ENCODE measurements at regions not wholly inside any gene's neighbourhood (a gene's known extent, or its start where the extent isn't known, plus 50 kb on each side); places are given as distances from the start of the nearest gene placed in this dataset.

DNA sequence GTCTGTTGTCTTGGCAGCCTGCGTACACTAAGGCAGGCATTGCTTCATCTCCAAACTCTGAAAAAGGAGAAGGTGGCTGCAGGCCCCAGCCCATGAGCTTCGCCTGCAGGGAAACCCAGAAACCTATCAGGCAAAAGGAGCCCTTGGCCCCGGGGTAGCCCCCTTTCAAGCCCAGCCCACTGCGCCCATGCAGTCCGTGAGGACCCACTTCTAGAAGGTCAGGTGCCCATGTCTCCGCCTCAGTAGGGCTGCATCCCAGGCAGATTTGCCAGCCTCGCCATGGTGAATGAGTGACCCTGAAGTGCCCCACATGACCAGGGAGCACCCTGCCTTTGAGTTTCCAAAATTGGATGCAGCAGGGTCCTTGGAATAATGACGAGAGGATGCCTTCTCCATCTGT is 1158.4 kb downstream of the BRD1 start:
- Histone ChIP-seq H3K4me3 (ENCODE audit: low read length) (no peak overlapping the region), H3F3A (ENCODE audit: insufficient read depth, low read length) (no peaks in the 10 kb centered on the region), H3K36me3 (replicated peaks; ENCODE audit: insufficient read depth, low read length) (no peaks in the 10 kb centered on the region; the same call in 1 of the 2 replicates), H3K79me2 (ENCODE audit: low read length) (peaks cover 6% of the 10 kb centered on the region; the same call in 1 of the 2 replicates), H2AFZ (ENCODE audit: low read length) (no peak overlapping the region), H3K9me3 (replicated peaks; ENCODE audit: insufficient read depth, low read length) (no peaks in the 10 kb centered on the region), H3K9ac (ENCODE audit: low read length) (no peak overlapping the region), H3K27me3 (replicated peaks; ENCODE audit: insufficient read depth, low read length) (no peaks in the 10 kb centered on the region), H4K20me1 (ENCODE audit: insufficient read depth, low read length) (no peaks in the 10 kb centered on the region), H3K4me2 (ENCODE audit: low read depth, low read length) (no peak overlapping the region), H3K4me1 (ENCODE audit: low read length) (no peaks in the 10 kb centered on the region), H3K9me2 (replicated peaks; ENCODE audit: insufficient read depth, low read length) (no peaks in the 10 kb centered on the region), H3K27ac (ENCODE audit: low read length) (no peak overlapping the region)
- TF ChIP-seq, protein P1, sequence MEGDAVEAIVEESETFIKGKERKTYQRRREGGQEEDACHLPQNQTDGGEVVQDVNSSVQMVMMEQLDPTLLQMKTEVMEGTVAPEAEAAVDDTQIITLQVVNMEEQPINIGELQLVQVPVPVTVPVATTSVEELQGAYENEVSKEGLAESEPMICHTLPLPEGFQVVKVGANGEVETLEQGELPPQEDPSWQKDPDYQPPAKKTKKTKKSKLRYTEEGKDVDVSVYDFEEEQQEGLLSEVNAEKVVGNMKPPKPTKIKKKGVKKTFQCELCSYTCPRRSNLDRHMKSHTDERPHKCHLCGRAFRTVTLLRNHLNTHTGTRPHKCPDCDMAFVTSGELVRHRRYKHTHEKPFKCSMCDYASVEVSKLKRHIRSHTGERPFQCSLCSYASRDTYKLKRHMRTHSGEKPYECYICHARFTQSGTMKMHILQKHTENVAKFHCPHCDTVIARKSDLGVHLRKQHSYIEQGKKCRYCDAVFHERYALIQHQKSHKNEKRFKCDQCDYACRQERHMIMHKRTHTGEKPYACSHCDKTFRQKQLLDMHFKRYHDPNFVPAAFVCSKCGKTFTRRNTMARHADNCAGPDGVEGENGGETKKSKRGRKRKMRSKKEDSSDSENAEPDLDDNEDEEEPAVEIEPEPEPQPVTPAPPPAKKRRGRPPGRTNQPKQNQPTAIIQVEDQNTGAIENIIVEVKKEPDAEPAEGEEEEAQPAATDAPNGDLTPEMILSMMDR (IDR thresholded peaks at IDR 0.05; ENCODE audit: low read length): no peak
- TF ChIP-seq EZH2phosphoT487 (IDR thresholded peaks at IDR 0.05; ENCODE audit: low read length) (no peak), EZH2 (optimal IDR thresholded peaks at IDR 0.05; ENCODE audit: low read depth, low read length) (no peak)
- no peak for DNase-seq

DNA sequence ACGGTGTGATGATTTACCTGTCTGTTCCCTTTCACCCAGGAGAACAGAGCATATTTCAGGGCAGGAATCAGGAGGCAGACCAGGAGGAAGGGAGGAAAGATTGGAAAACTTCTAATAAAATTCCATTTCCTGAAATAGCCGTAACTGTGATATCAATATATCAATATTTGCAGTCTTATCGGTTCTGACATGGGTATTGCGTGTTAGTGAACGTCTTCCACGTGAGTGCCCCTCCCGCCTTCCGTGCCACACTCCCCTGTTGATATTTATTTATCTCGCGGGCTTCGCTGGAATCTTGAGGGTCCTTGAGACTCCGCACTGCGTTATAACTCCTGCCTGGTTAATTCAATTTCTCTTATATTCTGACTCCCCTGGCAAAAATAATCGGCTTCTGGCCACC is 1160.4 kb downstream of the BRD1 start:
- Histone ChIP-seq H2AFZ (ENCODE audit: low read length) (no peak overlapping the region), H3K4me1 (ENCODE audit: low read length) (no peaks in the 10 kb centered on the region), H3K4me3 (ENCODE audit: low read length) (no peak overlapping the region), H3K9ac (ENCODE audit: low read length) (no peak overlapping the region), H4K20me1 (ENCODE audit: insufficient read depth, low read length) (no peaks in the 10 kb centered on the region), H3K79me2 (ENCODE audit: low read length) (peaks cover 7% of the 10 kb centered on the region; the same call in 1 of the 2 replicates), H3K4me2 (ENCODE audit: low read depth, low read length) (no peak overlapping the region), H3F3A (ENCODE audit: insufficient read depth, low read length) (no peaks in the 10 kb centered on the region), H3K9me3 (replicated peaks; ENCODE audit: insufficient read depth, low read length) (no peaks in the 10 kb centered on the region; the same call in 1 of the 2 replicates), H3K9me2 (replicated peaks; ENCODE audit: insufficient read depth, low read length) (no peaks in the 10 kb centered on the region), H3K36me3 (replicated peaks; ENCODE audit: insufficient read depth, low read length) (no peaks in the 10 kb centered on the region; the same call in 1 of the 2 replicates), H3K27me3 (replicated peaks; ENCODE audit: insufficient read depth, low read length) (no peaks in the 10 kb centered on the region), H3K27ac (ENCODE audit: low read length) (no peak overlapping the region)
- DNase-seq: no peak
- TF ChIP-seq EZH2phosphoT487 (IDR thresholded peaks at IDR 0.05; ENCODE audit: low read length) (no peak), EZH2 (optimal IDR thresholded peaks at IDR 0.05; ENCODE audit: low read depth, low read length) (no peak)
- TF ChIP-seq, protein P1 (IDR thresholded peaks at IDR 0.05; ENCODE audit: low read length): no peak

DNA sequence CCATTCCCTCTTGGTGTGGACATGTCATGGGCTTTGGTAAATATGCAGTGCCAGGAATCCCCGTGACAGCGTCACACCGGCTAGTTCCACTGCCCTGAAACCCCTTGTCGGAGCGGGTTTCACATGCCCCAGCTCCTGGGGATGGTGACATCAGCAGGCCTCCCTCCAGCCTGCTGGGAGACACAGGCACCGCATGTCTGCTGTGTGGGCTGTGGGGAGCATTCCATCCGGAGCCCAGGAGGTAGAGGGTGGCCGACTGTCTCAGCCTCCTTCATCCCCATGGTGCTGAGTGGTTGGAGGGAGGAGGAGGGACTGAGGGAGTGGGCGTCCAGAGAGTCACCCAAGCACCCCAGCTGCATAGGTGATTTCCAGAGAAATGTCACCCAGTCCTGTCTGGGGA is 1161.1 kb downstream of the BRD1 start:
- Histone ChIP-seq H3K4me3 (ENCODE audit: low read length) (no peak overlapping the region), H3K4me1 (ENCODE audit: low read length) (no peaks in the 10 kb centered on the region), H3K9me3 (replicated peaks; ENCODE audit: insufficient read depth, low read length) (no peaks in the 10 kb centered on the region; the same call in 1 of the 2 replicates), H3K9me2 (replicated peaks; ENCODE audit: insufficient read depth, low read length) (no peaks in the 10 kb centered on the region), H3K36me3 (replicated peaks; ENCODE audit: insufficient read depth, low read length) (no peaks in the 10 kb centered on the region; the same call in 1 of the 2 replicates), H3K9ac (ENCODE audit: low read length) (no peak overlapping the region), H3K79me2 (ENCODE audit: low read length) (peaks cover 7% of the 10 kb centered on the region; the same call in 1 of the 2 replicates), H4K20me1 (ENCODE audit: insufficient read depth, low read length) (no peaks in the 10 kb centered on the region), H3K27ac (ENCODE audit: low read length) (no peak overlapping the region), H3K4me2 (ENCODE audit: low read depth, low read length) (no peak overlapping the region), H2AFZ (ENCODE audit: low read length) (no peak overlapping the region), H3K27me3 (replicated peaks; ENCODE audit: insufficient read depth, low read length) (no peaks in the 10 kb centered on the region), H3F3A (ENCODE audit: insufficient read depth, low read length) (no peaks in the 10 kb centered on the region)
- DNase-seq: no peak
- TF ChIP-seq, protein P1 (IDR thresholded peaks at IDR 0.05; ENCODE audit: low read length): no peak
- TF ChIP-seq EZH2phosphoT487 (IDR thresholded peaks at IDR 0.05; ENCODE audit: low read length) (no peak), EZH2 (optimal IDR thresholded peaks at IDR 0.05; ENCODE audit: low read depth, low read length) (no peak)

All from MM.1S (cell line).